ENCODE measurements at regions not wholly inside any gene's neighbourhood (a gene's known extent, or its start where the extent isn't known, plus 50 kb on each side); places are given as distances from the start of the nearest gene placed in this dataset.

GRCh38 chr12:87758271-87758670, 270.9 kb downstream of the C12orf50 start:
- H3K4ac ChIP-seq (ENCODE audit: low read depth, low read length), result no peak overlapping the region
- H3K79me2 ChIP-seq (ENCODE audit: insufficient read depth, low read length), result no peaks in the 10 kb centered on the region
- H3K4me1 Mint-ChIP-seq, result no peaks in the 10 kb centered on the region
- H3K27ac ChIP-seq (ENCODE audit: insufficient read length, low read depth, low read length), result no peak overlapping the region
- no peak overlapping the region for H2BK20ac ChIP-seq (ENCODE audit: low read depth, low read length, poor library complexity, severe bottlenecking)
- H3K36me3 Mint-ChIP-seq (ENCODE audit: insufficient read depth in 1 of 3, low read depth in 3 of 3), result no peaks in the 10 kb centered on the region
- H3T11ph ChIP-seq (ENCODE audit: low read length), result no peak overlapping the region
- no peaks in the 10 kb centered on the region for H3K9me3 ChIP-seq (ENCODE audit: control insufficient read depth, low read depth, low read length)
- H4K8ac ChIP-seq (replicated peaks; ENCODE audit: insufficient read length, low read depth, low read length), result no peak overlapping the region
- no peak overlapping the region for H3K18ac ChIP-seq (ENCODE audit: insufficient read length, low read depth, low read length)
- no peak overlapping the region for H2BK120ac ChIP-seq (ENCODE audit: low read depth, low read length, poor library complexity, severe bottlenecking)
- H3K14ac ChIP-seq (ENCODE audit: insufficient read depth, low read length), result no peak overlapping the region
- H3K23me2 ChIP-seq (ENCODE audit: insufficient read length, low read depth, low read length, poor library complexity, severe bottlenecking), result no peaks in the 10 kb centered on the region
- no peaks in the 10 kb centered on the region for H4K20me1 ChIP-seq (ENCODE audit: control insufficient read depth, insufficient read depth, insufficient read length)
- H3K4me1 ChIP-seq (ENCODE audit: insufficient read depth, low read length), result no peaks in the 10 kb centered on the region
- H3K4me2 ChIP-seq (ENCODE audit: insufficient read depth, insufficient read length, low read length), result no peak overlapping the region
- no peaks in the 10 kb centered on the region for H3K27me3 ChIP-seq (ENCODE audit: insufficient read depth, low read length)
- no peak overlapping the region for H4K91ac ChIP-seq (ENCODE audit: insufficient read length, low read depth, low read length)
- H3K4me3 Mint-ChIP-seq, result no peak overlapping the region
- no peak for TF ChIP-seq CTCF (conservative IDR thresholded peaks at IDR 0.05)
- no peak overlapping the region for H4K5ac ChIP-seq (ENCODE audit: insufficient read length, low read depth, low read length)
- H3K79me1 ChIP-seq (ENCODE audit: insufficient read depth, low read depth, low read length, poor library complexity, severe bottlenecking), result no peaks in the 10 kb centered on the region
- no peak overlapping the region for H3K56ac ChIP-seq (ENCODE audit: insufficient read length, low read depth, low read length)
- no peak overlapping the region for H3K9ac ChIP-seq (ENCODE audit: extremely low read depth, insufficient read length, low read length)
- no peak overlapping the region for H3K27ac Mint-ChIP-seq
- no peak overlapping the region for H2AK5ac ChIP-seq (ENCODE audit: insufficient read length, low read length)
- H3K27me3 Mint-ChIP-seq (ENCODE audit: low read depth), result no peaks in the 10 kb centered on the region
- peaks cover 0 to 3% of the 10 kb centered on the region in 2 experiments; a peak in 1 of 5 replicates for H3K9me3 Mint-ChIP-seq
- DNase-seq, result no peak
- no peak overlapping the region for H3K23ac ChIP-seq (ENCODE audit: insufficient read length, low read depth, low read length)
- H2AFZ ChIP-seq (ENCODE audit: low read length), result no peak overlapping the region
- H2BK15ac ChIP-seq (ENCODE audit: low read depth, low read length), result no peak overlapping the region
- no peak overlapping the region for H2BK5ac ChIP-seq (ENCODE audit: insufficient read length, low read length)
- no peak overlapping the region for H2BK12ac ChIP-seq (ENCODE audit: insufficient read length, low read depth, low read length)
